KMS-11 (cell line): ENCODE measurements at regions not wholly inside any gene's neighbourhood (a gene's known extent, or its start where the extent isn't known, plus 50 kb on each side); places are given as distances from the start of the nearest gene placed in this dataset.

Experiments
- H2AFZ ChIP-seq: fragments of 200-600 bp; sonication (generic); 2 replicates; pipeline ENCODE4 v1.6.1; 2016; ENCODE audit warnings: antibody characterized with exemption, mixed run types, low read depth
- H3K27ac ChIP-seq: fragments of 200-600 bp; sonication (generic); 2 replicates; pipeline ENCODE4 v1.6.1; 2016; ENCODE audit warnings: mild to moderate bottlenecking, mixed run types
- H3K27me3 ChIP-seq: fragments of 200-600 bp; sonication (generic); 2 replicates; pipeline ENCODE4 v1.6.1; 2017; ENCODE audit warnings: mild to moderate bottlenecking, low read depth, mixed run types, moderate library complexity; ENCODE audit not compliant: insufficient read depth
- H3K36me3 ChIP-seq: fragments of 200-600 bp; sonication (generic); 2 replicates; pipeline ENCODE4 v1.6.1; 2017; ENCODE audit warnings: mild to moderate bottlenecking, mixed run types; ENCODE audit not compliant: insufficient read depth
- H3K4me1 ChIP-seq: fragments of 200-600 bp; sonication (generic); 2 replicates; pipeline ENCODE4 v1.6.1; 2016; ENCODE audit warnings: mild to moderate bottlenecking, low read depth, mixed run types; ENCODE audit not compliant: poor library complexity, severe bottlenecking
- H3K4me2 ChIP-seq: fragments of 200-600 bp; sonication (generic); 2 replicates; pipeline ENCODE4 v1.7.0; 2016; ENCODE audit warnings: mild to moderate bottlenecking, mixed run types
- H3K4me3 ChIP-seq: fragments of 200-600 bp; sonication (generic); IDR thresholded peaks from 2 replicates; pipeline ENCODE4 v1.6.1; 2017; ENCODE audit warnings: low read depth, low read length, mixed read lengths; ENCODE audit not compliant: insufficient read depth
- H3K79me2 ChIP-seq: fragments of 200-600 bp; sonication (generic); 2 replicates; pipeline ENCODE4 v1.6.1; 2016; ENCODE audit warnings: low read depth, mixed run types; ENCODE audit not compliant: insufficient read depth
- H3K9ac ChIP-seq: fragments of 200-600 bp; sonication (generic); 2 replicates; pipeline ENCODE4 v1.6.1; 2016; ENCODE audit warnings: mild to moderate bottlenecking, mixed run types
- H4K20me1 ChIP-seq: fragments of 200-600 bp; sonication (generic); 2 replicates; pipeline ENCODE4 v1.6.1; 2016; ENCODE audit warnings: mild to moderate bottlenecking, mixed run types; ENCODE audit not compliant: insufficient read depth
- CTCF ChIP-seq: fragments of 200-600 bp; sonication (generic); conservative IDR thresholded peaks from 2 replicates; pipeline ENCODE4 v1.6.1; 2017; ENCODE audit warnings: low read depth, mild to moderate bottlenecking, antibody characterized with exemption, low read length, moderate library complexity, mixed read lengths

- H2AFZ ChIP-seq = no peak overlapping the region
- H3K4me1 ChIP-seq = peaks cover 22% of the 10 kb centered on the region
- no peak overlapping the region for H3K27ac ChIP-seq
- no peaks in the 10 kb centered on the region for H3K79me2 ChIP-seq
- no peak overlapping the region for H3K4me3 ChIP-seq
- H4K20me1 ChIP-seq = no peaks in the 10 kb centered on the region
- no peak overlapping the region for H3K9ac ChIP-seq
- H3K4me2 ChIP-seq = no peak overlapping the region
- TF ChIP-seq CTCF = no peak
- H3K27me3 ChIP-seq = no peaks in the 10 kb centered on the region
- H3K36me3 ChIP-seq = no peaks in the 10 kb centered on the region
Measured at GRCh38 chr13:65470781-65471180, 1759.4 kb downstream of the PCDH9 start.

- TF ChIP-seq CTCF = no peak
- Histone ChIP-seq H3K4me2 (peak overlapping the region; percentile 29), H3K27me3 (no peaks in the 10 kb centered on the region), H3K79me2 (no peaks in the 10 kb centered on the region), H2AFZ (no peak overlapping the region), H3K4me1 (peaks cover 22% of the 10 kb centered on the region), H3K27ac (peak overlapping the region; percentile 61), H3K9ac (no peak overlapping the region), H4K20me1 (no peaks in the 10 kb centered on the region), H3K36me3 (no peaks in the 10 kb centered on the region), H3K4me3 (no peak overlapping the region)
Measured at GRCh38 chr13:65468628-65469027, 1761.5 kb downstream of the PCDH9 start.

GRCh38 chr13:65461590-65461989 is 1768.5 kb downstream of the PCDH9 start:
- Histone ChIP-seq H3K4me1 (peaks cover 14% of the 10 kb centered on the region), H3K4me3 (no peak overlapping the region), H3K79me2 (no peaks in the 10 kb centered on the region), H4K20me1 (no peaks in the 10 kb centered on the region), H3K36me3 (no peaks in the 10 kb centered on the region), H2AFZ (no peak overlapping the region), H3K4me2 (no peak overlapping the region), H3K27me3 (no peaks in the 10 kb centered on the region), H3K9ac (no peak overlapping the region), H3K27ac (no peak overlapping the region)
- TF ChIP-seq CTCF = no peak

- no peak for TF ChIP-seq CTCF
- H3K27me3 ChIP-seq = no peaks in the 10 kb centered on the region
- H3K79me2 ChIP-seq = no peaks in the 10 kb centered on the region
- peaks cover 27% of the 10 kb centered on the region for H3K4me1 ChIP-seq
- H3K9ac ChIP-seq = no peak overlapping the region
- H3K4me3 ChIP-seq = no peak overlapping the region
- no peaks in the 10 kb centered on the region for H4K20me1 ChIP-seq
- H3K27ac ChIP-seq = no peak overlapping the region
- H3K36me3 ChIP-seq = no peaks in the 10 kb centered on the region
- no peak overlapping the region for H2AFZ ChIP-seq
- H3K4me2 ChIP-seq = no peak overlapping the region
Measured at GRCh38 chr13:65460136-65460535, 1770.0 kb downstream of the PCDH9 start.
